Psoas muscle (tissue), 7 donors: ENCODE measurements at regions not wholly inside any gene's neighbourhood (a gene's known extent, or its start where the extent isn't known, plus 50 kb on each side); places are given as distances from the start of the nearest gene placed in this dataset.

Experiments
- ATAC-seq, 4 donors: fragments of 200-7000 bp; cut with Tn5 transposase; one replicate each; pipeline ENCODE4 v1.9.1; 2020; ENCODE audit warnings: moderate library complexity in 3 of 4, mild to moderate bottlenecking in 2 of 4
- DNase-seq, 2 donors: peaks; one replicate each; pipeline ENCODE4 v3.0.0-alpha.2; 2020
- H3K27ac ChIP-seq: fragments of 200-600 bp; one replicate; pipeline ENCODE4 v1.8.0; 2022
- H3K27me3 ChIP-seq, 3 donors: fragments of 200-600 bp in 1 of 3; one replicate each; pipeline versions ENCODE4 v1.6.1 to v1.8.0; 2013 to 2022; ENCODE audit warnings: low read length in 2 of 3, mild to moderate bottlenecking in 2 of 3, moderate library complexity in 1 of 3; ENCODE audit not compliant: insufficient read depth in 3 of 3
- H3K36me3 ChIP-seq, 2 donors: fragments of 200-600 bp in 1 of 2; one replicate each; pipeline versions ENCODE4 v1.6.1 to v1.8.0; 2013 to 2022; ENCODE audit warnings: low read depth in 1 of 2, mild to moderate bottlenecking in 1 of 2, moderate library complexity in 1 of 2; ENCODE audit not compliant: insufficient read depth in 1 of 2
- H3K4me1 ChIP-seq: fragments of 200-600 bp; one replicate; pipeline ENCODE4 v1.8.0; 2022
- H3K4me3 ChIP-seq: fragments of 200-600 bp; one replicate; pipeline ENCODE4 v1.8.0; 2022; ENCODE audit warnings: mild to moderate bottlenecking
- H3K9me3 ChIP-seq: fragments of 200-600 bp; one replicate; pipeline ENCODE4 v1.8.0; 2022
- CTCF ChIP-seq: fragments of 200-600 bp; IDR thresholded peaks from one replicate; pipeline ENCODE4 v1.8.0; 2022; ENCODE audit warnings: antibody characterized with exemption
- WGBS, 3 donors: extraction: QIAGEN DNeasy Blood & Tissue Kit; methylation state at CpG; one replicate each; pipeline versions ENCODE4 v1.1.6 to v1.1.7; 2013; 5-methylcytosine and 5-hydroxymethylcytosine counted together
- intact Hi-C, 2 donors: fragments of 100-400 bp; cut with DNase I; formaldehyde crosslinking; loops; one replicate each; pipeline versions ENCODE4 v1.11.0 to v1.14.2; 2022
- donor health status: healthy with polysubstance abuse.
- donor health status: DM: no; HTN: no; CAD: no; lungs with moderate emphysema.
- donor health status: Bipolar disorder and iron deficiency.
- donor health status: healthy.
- donor health status: DM: yes; HTN: yes; CAD: no.
- donor health status: DM: no; HTN: no; CAD: no.
- donor health status: DM: yes; HTN: yes; CAD: no.

- ATAC-seq (no peak), DNase-seq (no peak)
- Histone ChIP-seq H3K36me3 (no peaks in the 10 kb centered on the region), H3K4me3 (no peak overlapping the region), H3K9me3 (no peaks in the 10 kb centered on the region), H3K27me3 (no peaks in the 10 kb centered on the region), H3K4me1 (no peaks in the 10 kb centered on the region), H3K27ac (no peak overlapping the region)
- WGBS, 3 donors, result 28 to 30% (median 28%) methylated on average over 5 of the region's 5 CpGs
- no peak for TF ChIP-seq CTCF
- intact Hi-C loops, result no loop called here
Measured at GRCh38 chr16:62450291-62450690, 414.1 kb upstream of the CDH8 start.

- Histone ChIP-seq H3K9me3 (peaks cover 7% of the 10 kb centered on the region), H3K4me1 (no peaks in the 10 kb centered on the region), H3K27ac (no peak overlapping the region), H3K27me3 (no peaks in the 10 kb centered on the region), H3K4me3 (no peak overlapping the region), H3K36me3 (no peaks in the 10 kb centered on the region)
- no peak for TF ChIP-seq CTCF
- 64 to 73% (median 65%) methylated on average over 2 of the region's 2 CpGs for WGBS, 3 donors
- intact Hi-C loops, result no loop called here
- ATAC-seq (no peak), DNase-seq (no peak)
Measured at GRCh38 chr16:62445909-62446308, 409.7 kb upstream of the CDH8 start.

GRCh38 chr16:62424206-62424605 lies 388.0 kb upstream of the CDH8 start:
- Histone ChIP-seq H3K4me3 (no peak overlapping the region), H3K9me3 (no peaks in the 10 kb centered on the region), H3K4me1 (no peaks in the 10 kb centered on the region), H3K27me3 (no peaks in the 10 kb centered on the region), H3K27ac (no peak overlapping the region), H3K36me3 (no peaks in the 10 kb centered on the region)
- 85 to 89% (median 88%) methylated on average over 4 of the region's 4 CpGs for WGBS, 3 donors
- DNase-seq (no peak), ATAC-seq (no peak)
- TF ChIP-seq CTCF, result no peak
- intact Hi-C loops, result no loop called here

GRCh38 chr16:62408760-62409159 lies 372.5 kb upstream of the CDH8 start:
- WGBS, 3 donors, result 72 to 76% (median 75%) methylated on average over 23 of the region's 23 CpGs
- intact Hi-C loops, result no loop called here
- no peaks in the 10 kb centered on the region for H3K36me3 ChIP-seq
- peaks cover 4% of the 10 kb centered on the region for H3K9me3 ChIP-seq
- no peak overlapping the region for H3K4me3 ChIP-seq
- H3K27me3 ChIP-seq, result no peaks in the 10 kb centered on the region
- H3K27ac ChIP-seq, result no peak overlapping the region
- ATAC-seq (no peak), DNase-seq (no peak)
- no peaks in the 10 kb centered on the region for H3K4me1 ChIP-seq
- TF ChIP-seq CTCF, result no peak

GRCh38 chr16:62406387-62406786 lies 370.1 kb upstream of the CDH8 start:
- H3K4me1 ChIP-seq, result no peaks in the 10 kb centered on the region
- intact Hi-C loops, result no loop called here
- H3K27me3 ChIP-seq, result no peaks in the 10 kb centered on the region
- no peak for TF ChIP-seq CTCF
- H3K4me3 ChIP-seq, result no peak overlapping the region
- ATAC-seq (no peak), DNase-seq (no peak)
- no peaks in the 10 kb centered on the region for H3K36me3 ChIP-seq
- no peak overlapping the region for H3K27ac ChIP-seq
- peaks cover 3% of the 10 kb centered on the region for H3K9me3 ChIP-seq
